SK-N-SH treated with all-trans-retinoic acid at 6 μM for 48 hours (cell line): ENCODE measurements at regions not wholly inside any gene's neighbourhood (a gene's known extent, or its start where the extent isn't known, plus 50 kb on each side); places are given as distances from the start of the nearest gene placed in this dataset.

ENCODE experiments used
- ARNTL ChIP-seq: fragments of 450-650 bp; formaldehyde crosslinking; IDR thresholded peaks from 2 replicates; pipeline ENCODE4 v1.5.0; 2020; ENCODE audit warnings: low read depth, mild to moderate bottlenecking, moderate library complexity, borderline replicate concordance
- CSRNP3 ChIP-seq: fragments of 250-450 bp; sonication (Bioruptor Pico); IDR thresholded peaks from 2 replicates; pipeline ENCODE4 v1.5.1; 2021; ENCODE audit warnings: mild to moderate bottlenecking, moderate library complexity
- ISL1 ChIP-seq: fragments of 250-450 bp; sonication (Bioruptor Pico); IDR thresholded peaks from 2 replicates; pipeline ENCODE4 v2.1.2; 2022; ENCODE audit warnings: mild to moderate bottlenecking, moderate library complexity
- OSR1 ChIP-seq: fragments of 250-450 bp; sonication (Bioruptor Pico); IDR thresholded peaks from 2 replicates; pipeline ENCODE4 v1.8.0; 2022; ENCODE audit warnings: moderate library complexity, mild to moderate bottlenecking, inconsistent platforms
- PATZ1 ChIP-seq: fragments of 250-450 bp; sonication (Bioruptor Pico); IDR thresholded peaks from 2 replicates; pipeline ENCODE4 v1.8.0; 2020; ENCODE audit warnings: mild to moderate bottlenecking, moderate library complexity, borderline replicate concordance
- SNAI2 ChIP-seq: fragments of 250-450 bp; sonication (Bioruptor Pico); IDR thresholded peaks from 2 replicates; pipeline ENCODE4 v1.5.0; 2020; ENCODE audit warnings: mild to moderate bottlenecking, moderate library complexity
- ZC3H10 ChIP-seq: fragments of 250-450 bp; sonication (Bioruptor Pico); IDR thresholded peaks from 2 replicates; pipeline ENCODE4 v1.5.1; 2021; ENCODE audit warnings: mild to moderate bottlenecking, moderate library complexity
- ZFP3 ChIP-seq: fragments of 250-450 bp; sonication (Bioruptor Pico); IDR thresholded peaks from 2 replicates; pipeline ENCODE4 v1.5.0; 2020; ENCODE audit warnings: mild to moderate bottlenecking, moderate library complexity
- ZFP30 ChIP-seq: fragments of 450-650 bp; formaldehyde crosslinking; IDR thresholded peaks from 2 replicates; pipeline ENCODE4 v1.5.0; 2022; ENCODE audit warnings: mild to moderate bottlenecking, moderate library complexity
- ZNF565 ChIP-seq: fragments of 450-650 bp; formaldehyde crosslinking; conservative IDR thresholded peaks from 2 replicates; pipeline ENCODE4 v1.5.0; 2020; ENCODE audit warnings: low read depth, mild to moderate bottlenecking, moderate library complexity

- TF ChIP-seq ZC3H10 (CRISPR knock-in tag): no peak
- TF ChIP-seq PATZ1 (CRISPR knock-in tag): no peak
- TF ChIP-seq OSR1: no peak
- no peak for TF ChIP-seq ARNTL (CRISPR knock-in tag)
- TF ChIP-seq ZFP30 (CRISPR knock-in tag): no peak
- no peak for TF ChIP-seq CSRNP3 (CRISPR knock-in tag)
- no peak for TF ChIP-seq ISL1 (CRISPR knock-in tag)
- no peak for TF ChIP-seq ZNF565
- no peak for TF ChIP-seq ZFP3 (CRISPR knock-in tag)
- no peak for TF ChIP-seq SNAI2 (CRISPR knock-in tag)
Measured at GRCh38 chr11:91005458-91005857, 782.6 kb upstream of the CHORDC1 start.
